ENCODE measurements at regions not wholly inside any gene's neighbourhood (a gene's known extent, or its start where the extent isn't known, plus 50 kb on each side); places are given as distances from the start of the nearest gene placed in this dataset.

DNA sequence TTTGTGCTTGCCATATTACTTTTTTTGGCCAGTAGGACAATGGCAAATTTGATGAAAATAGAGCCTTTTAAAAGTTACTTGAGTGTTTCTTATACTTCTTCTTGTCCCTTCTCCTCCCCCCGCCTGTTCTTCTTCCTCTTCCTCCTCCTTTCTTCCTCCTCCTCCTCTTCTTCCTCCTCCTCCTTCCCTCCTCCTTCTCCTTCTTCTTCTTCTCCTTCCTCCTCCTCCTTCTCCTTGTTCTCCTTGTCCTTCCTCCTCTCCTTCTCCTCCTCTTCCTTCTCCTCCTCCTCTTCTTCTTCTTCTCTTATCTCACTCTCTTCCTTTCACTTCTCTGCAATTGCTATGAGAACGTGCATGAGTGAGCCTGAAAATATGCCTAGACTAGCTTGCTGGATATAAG, 466.2 kb upstream of the NR5A2 start:
- no peaks in the 10 kb centered on the region for H3K79me2 ChIP-seq (ENCODE audit: low read length)
- H3K9me3 ChIP-seq (ENCODE audit: insufficient read depth, low read length): no peaks in the 10 kb centered on the region
- no peak overlapping the region for H2AFZ ChIP-seq (ENCODE audit: low read depth, low read length)
- no peak overlapping the region for H3K4me2 ChIP-seq (ENCODE audit: low read length)
- H4K20me1 ChIP-seq (ENCODE audit: insufficient read depth, low read length): no peaks in the 10 kb centered on the region
- TF ChIP-seq, protein P1, sequence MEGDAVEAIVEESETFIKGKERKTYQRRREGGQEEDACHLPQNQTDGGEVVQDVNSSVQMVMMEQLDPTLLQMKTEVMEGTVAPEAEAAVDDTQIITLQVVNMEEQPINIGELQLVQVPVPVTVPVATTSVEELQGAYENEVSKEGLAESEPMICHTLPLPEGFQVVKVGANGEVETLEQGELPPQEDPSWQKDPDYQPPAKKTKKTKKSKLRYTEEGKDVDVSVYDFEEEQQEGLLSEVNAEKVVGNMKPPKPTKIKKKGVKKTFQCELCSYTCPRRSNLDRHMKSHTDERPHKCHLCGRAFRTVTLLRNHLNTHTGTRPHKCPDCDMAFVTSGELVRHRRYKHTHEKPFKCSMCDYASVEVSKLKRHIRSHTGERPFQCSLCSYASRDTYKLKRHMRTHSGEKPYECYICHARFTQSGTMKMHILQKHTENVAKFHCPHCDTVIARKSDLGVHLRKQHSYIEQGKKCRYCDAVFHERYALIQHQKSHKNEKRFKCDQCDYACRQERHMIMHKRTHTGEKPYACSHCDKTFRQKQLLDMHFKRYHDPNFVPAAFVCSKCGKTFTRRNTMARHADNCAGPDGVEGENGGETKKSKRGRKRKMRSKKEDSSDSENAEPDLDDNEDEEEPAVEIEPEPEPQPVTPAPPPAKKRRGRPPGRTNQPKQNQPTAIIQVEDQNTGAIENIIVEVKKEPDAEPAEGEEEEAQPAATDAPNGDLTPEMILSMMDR (IDR thresholded peaks at IDR 0.05; ENCODE audit: low read depth, low read length): no peak
- TF ChIP-seq EZH2phosphoT487 (IDR thresholded peaks at IDR 0.05; ENCODE audit: low read depth): no peak
- H3K36me3 ChIP-seq (replicated peaks; ENCODE audit: low read depth, low read length): no peaks in the 10 kb centered on the region
- no peak overlapping the region for H3K27ac ChIP-seq (ENCODE audit: low read length)
- H3K4me1 ChIP-seq (ENCODE audit: low read length): no peaks in the 10 kb centered on the region
- no peak overlapping the region for H3K9ac ChIP-seq (ENCODE audit: low read length)
- peaks cover 7% of the 10 kb centered on the region for H3K27me3 ChIP-seq (ENCODE audit: low read depth, low read length)
- H3K4me3 ChIP-seq (ENCODE audit: low read length): no peak overlapping the region

DNA sequence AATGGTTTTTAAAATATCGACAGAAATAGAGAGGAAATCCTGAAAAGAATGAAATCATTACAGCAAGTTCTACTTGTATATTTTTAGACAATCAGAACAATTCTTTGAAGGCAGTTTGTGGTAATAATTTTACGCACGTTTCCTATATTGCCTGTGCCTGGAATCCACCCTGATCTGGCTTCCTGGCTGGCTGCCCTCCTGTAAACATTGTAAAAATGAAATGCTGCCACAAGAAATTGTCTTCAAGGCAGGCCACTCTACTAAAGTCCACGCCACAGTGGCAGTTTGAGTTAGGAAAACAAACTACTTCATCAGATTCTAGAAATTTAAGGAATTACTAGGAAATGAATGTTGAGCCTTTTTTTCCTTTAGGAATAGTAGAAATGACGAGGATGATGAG, 454.5 kb upstream of the NR5A2 start:
- no peaks in the 10 kb centered on the region for H3K36me3 ChIP-seq (replicated peaks; ENCODE audit: low read depth, low read length)
- TF ChIP-seq, protein P1 (IDR thresholded peaks at IDR 0.05; ENCODE audit: low read depth, low read length): no peak
- no peak for TF ChIP-seq EZH2phosphoT487 (IDR thresholded peaks at IDR 0.05; ENCODE audit: low read depth)
- H4K20me1 ChIP-seq (ENCODE audit: insufficient read depth, low read length): no peaks in the 10 kb centered on the region
- no peaks in the 10 kb centered on the region for H3K4me1 ChIP-seq (ENCODE audit: low read length)
- no peaks in the 10 kb centered on the region for H3K27me3 ChIP-seq (ENCODE audit: low read depth, low read length)
- H3K9ac ChIP-seq (ENCODE audit: low read length): no peak overlapping the region
- H2AFZ ChIP-seq (ENCODE audit: low read depth, low read length): no peak overlapping the region
- H3K4me2 ChIP-seq (ENCODE audit: low read length): no peak overlapping the region
- no peak overlapping the region for H3K27ac ChIP-seq (ENCODE audit: low read length)
- H3K9me3 ChIP-seq (ENCODE audit: insufficient read depth, low read length): no peaks in the 10 kb centered on the region
- H3K4me3 ChIP-seq (ENCODE audit: low read length): no peak overlapping the region
- H3K79me2 ChIP-seq (ENCODE audit: low read length): no peaks in the 10 kb centered on the region

DNA sequence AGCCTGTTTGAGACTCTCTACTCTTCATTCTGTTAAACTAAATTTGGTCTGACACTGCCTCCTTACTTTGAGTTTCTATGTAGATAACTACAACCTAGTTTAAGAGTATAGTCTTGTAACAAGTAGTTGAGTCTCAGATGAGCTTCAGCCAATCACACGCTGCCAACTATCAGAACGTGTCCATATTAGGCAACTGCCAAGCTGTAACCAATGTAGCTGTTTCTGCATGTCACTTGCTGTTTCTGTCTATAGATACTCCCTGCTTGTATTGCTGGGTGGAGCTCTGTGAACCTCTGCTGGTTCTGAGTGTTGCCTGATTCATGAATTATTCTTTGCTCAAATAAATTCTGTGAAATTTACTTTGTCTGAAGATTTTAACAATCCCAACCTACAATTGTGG, 452.6 kb upstream of the NR5A2 start:
- H3K27me3 ChIP-seq (ENCODE audit: low read depth, low read length): no peaks in the 10 kb centered on the region
- H2AFZ ChIP-seq (ENCODE audit: low read depth, low read length): no peak overlapping the region
- H4K20me1 ChIP-seq (ENCODE audit: insufficient read depth, low read length): no peaks in the 10 kb centered on the region
- no peaks in the 10 kb centered on the region for H3K9me3 ChIP-seq (ENCODE audit: insufficient read depth, low read length)
- H3K27ac ChIP-seq (ENCODE audit: low read length): no peak overlapping the region
- H3K4me3 ChIP-seq (ENCODE audit: low read length): no peak overlapping the region
- no peaks in the 10 kb centered on the region for H3K79me2 ChIP-seq (ENCODE audit: low read length)
- no peaks in the 10 kb centered on the region for H3K4me1 ChIP-seq (ENCODE audit: low read length)
- no peak overlapping the region for H3K4me2 ChIP-seq (ENCODE audit: low read length)
- no peak overlapping the region for H3K9ac ChIP-seq (ENCODE audit: low read length)
- TF ChIP-seq, protein P1 (IDR thresholded peaks at IDR 0.05; ENCODE audit: low read depth, low read length): no peak
- TF ChIP-seq EZH2phosphoT487 (IDR thresholded peaks at IDR 0.05; ENCODE audit: low read depth): no peak
- no peaks in the 10 kb centered on the region for H3K36me3 ChIP-seq (replicated peaks; ENCODE audit: low read depth, low read length)

DNA sequence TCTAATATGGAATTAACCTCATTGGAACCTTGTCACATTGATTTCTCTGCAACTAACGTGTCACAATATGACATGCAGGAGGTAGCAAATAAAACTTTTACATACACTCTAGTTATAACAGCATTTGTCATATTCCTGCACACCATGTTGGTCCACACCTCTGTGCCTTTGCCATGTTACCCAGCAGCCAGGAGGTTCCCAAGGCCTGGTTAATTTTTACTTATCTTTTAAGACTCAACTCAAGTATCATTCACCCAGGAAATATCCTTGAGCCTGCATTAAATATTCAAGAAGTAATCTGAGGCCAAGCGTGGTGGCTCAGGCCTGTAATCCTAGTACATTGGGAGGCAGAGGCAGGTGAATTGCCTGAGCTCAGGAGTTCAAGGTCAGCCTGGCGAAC, 447.2 kb upstream of the NR5A2 start:
- no peak overlapping the region for H3K4me2 ChIP-seq (ENCODE audit: low read length)
- H3K9me3 ChIP-seq (ENCODE audit: insufficient read depth, low read length): no peaks in the 10 kb centered on the region
- H4K20me1 ChIP-seq (ENCODE audit: insufficient read depth, low read length): no peaks in the 10 kb centered on the region
- H3K4me3 ChIP-seq (ENCODE audit: low read length): no peak overlapping the region
- H3K36me3 ChIP-seq (replicated peaks; ENCODE audit: low read depth, low read length): no peaks in the 10 kb centered on the region
- no peak overlapping the region for H2AFZ ChIP-seq (ENCODE audit: low read depth, low read length)
- peaks cover 3% of the 10 kb centered on the region for H3K4me1 ChIP-seq (ENCODE audit: low read length)
- H3K27me3 ChIP-seq (ENCODE audit: low read depth, low read length): no peaks in the 10 kb centered on the region
- no peaks in the 10 kb centered on the region for H3K79me2 ChIP-seq (ENCODE audit: low read length)
- H3K27ac ChIP-seq (ENCODE audit: low read length): no peak overlapping the region
- no peak overlapping the region for H3K9ac ChIP-seq (ENCODE audit: low read length)
- TF ChIP-seq, protein P1 (IDR thresholded peaks at IDR 0.05; ENCODE audit: low read depth, low read length): no peak
- TF ChIP-seq EZH2phosphoT487 (IDR thresholded peaks at IDR 0.05; ENCODE audit: low read depth): no peak

All from OCI-LY3 (cell line).